Stimulated activated CD8-positive, alpha-beta memory T cell treated with anti-CD3 and anti-CD28 coated beads, Interleukin-12 subunit alpha, Interleukin-12 subunit beta, amount 100 ng/mL, for 4 hours (primary cell): ENCODE measurements at regions not wholly inside any gene's neighbourhood (a gene's known extent, or its start where the extent isn't known, plus 50 kb on each side); places are given as distances from the start of the nearest gene placed in this dataset.
"Not testable (repeated sequence)": the region's sequence is repeated elsewhere in the genome, so short reads cannot be mapped to it uniquely, and the experiment has no call there.

Source experiments
- DNase-seq: peaks from one replicate; pipeline ENCODE4 v3.0.0-alpha.2; 2020; ENCODE audit warnings: low read depth

GRCh38 chr2:17255071-17255470 lies 263.2 kb downstream of the RAD51AP2 start:
- no peak for DNase-seq

GRCh38 chr2:17254421-17254820 lies 263.8 kb downstream of the RAD51AP2 start:
- DNase-seq: no peak

GRCh38 chr2:17252258-17252657 lies 266.0 kb downstream of the RAD51AP2 start:
- no peak for DNase-seq

- no peak for DNase-seq
Measured at GRCh38 chr2:17251171-17251570, 267.1 kb downstream of the RAD51AP2 start.

GRCh38 chr2:17249249-17249648 lies 269.0 kb downstream of the RAD51AP2 start:
- no peak for DNase-seq

- DNase-seq: no peak
Measured at GRCh38 chr2:17245906-17246305, 272.3 kb downstream of the RAD51AP2 start.

GRCh38 chr2:17242813-17243485 lies 275.3 kb downstream of the RAD51AP2 start:
- DNase-seq: no peak

- no peak for DNase-seq
Measured at GRCh38 chr2:17239550-17239949, 278.7 kb downstream of the RAD51AP2 start.

- no peak for DNase-seq
Measured at GRCh38 chr2:17235167-17235566, 283.1 kb downstream of the RAD51AP2 start.

- DNase-seq: no peak
Measured at GRCh38 chr2:17232776-17233556, 285.3 kb downstream of the RAD51AP2 start.

- DNase-seq: no peak
Measured at GRCh38 chr2:17231394-17231965, 286.8 kb downstream of the RAD51AP2 start.

GRCh38 chr2:17229414-17229813 lies 288.8 kb downstream of the RAD51AP2 start:
- no peak for DNase-seq

GRCh38 chr2:17228461-17228860 lies 289.8 kb downstream of the RAD51AP2 start:
- no peak for DNase-seq

- DNase-seq: no peak
Measured at GRCh38 chr2:17227856-17228255, 290.4 kb downstream of the RAD51AP2 start.

- no peak for DNase-seq
Measured at GRCh38 chr2:17226941-17227490, 291.2 kb downstream of the RAD51AP2 start.

GRCh38 chr2:17223211-17223610 lies 295.0 kb downstream of the RAD51AP2 start:
- no peak for DNase-seq

- no peak for DNase-seq
Measured at GRCh38 chr2:17208511-17208910, 309.7 kb downstream of the RAD51AP2 start.

GRCh38 chr2:17206771-17207170 lies 311.5 kb downstream of the RAD51AP2 start:
- no peak for DNase-seq

GRCh38 chr2:17204214-17204613 lies 314.0 kb downstream of the RAD51AP2 start:
- not testable (repeated sequence) for DNase-seq

- not testable (repeated sequence) for DNase-seq
Measured at GRCh38 chr2:17202628-17203027, 315.6 kb downstream of the RAD51AP2 start.

GRCh38 chr2:17199741-17200140 lies 318.5 kb downstream of the RAD51AP2 start:
- no peak for DNase-seq

GRCh38 chr2:17196380-17196779 lies 321.9 kb downstream of the RAD51AP2 start:
- no peak for DNase-seq

- no peak for DNase-seq
Measured at GRCh38 chr2:17195016-17195415, 323.2 kb downstream of the RAD51AP2 start.
